Central memory CD8-positive, alpha-beta T cell (primary cell): ENCODE measurements at regions not wholly inside any gene's neighbourhood (a gene's known extent, or its start where the extent isn't known, plus 50 kb on each side); places are given as distances from the start of the nearest gene placed in this dataset.

Source experiments
- ATAC-seq: fragments of 150-1000 bp; cut with Tn5 transposase; replicated peaks from 2 replicates; pipeline ENCODE4 v1.10.0; 2022; ENCODE audit warnings: mild to moderate bottlenecking, moderate FRiP score, moderate number of reproducible peaks; ENCODE audit not compliant: poor library complexity, severe bottlenecking; ENCODE audit errors: extremely low read depth
- DNase-seq, 2 donors: peaks; one replicate each; pipeline ENCODE4 v3.0.0; 2021; ENCODE audit warnings: low spot score in 2 of 2
- H3K27ac Mint-ChIP-seq: one replicate; pipeline ENCODE4 v1.8.0; 2022; ENCODE audit warnings: low read depth, mild to moderate bottlenecking, moderate library complexity, mixed read lengths
- H3K27me3 Mint-ChIP-seq: one replicate; pipeline ENCODE4 v1.8.0; 2022; ENCODE audit warnings: mixed read lengths
- H3K36me3 Mint-ChIP-seq: one replicate; pipeline ENCODE4 v1.8.0; 2022; ENCODE audit warnings: mild to moderate bottlenecking, moderate library complexity, mixed read lengths; ENCODE audit not compliant: insufficient read depth
- H3K4me1 Mint-ChIP-seq: one replicate; pipeline ENCODE4 v1.8.0; 2022; ENCODE audit warnings: mixed read lengths
- H3K4me3 Mint-ChIP-seq: one replicate; pipeline ENCODE4 v1.8.0; 2022; ENCODE audit warnings: mild to moderate bottlenecking, moderate library complexity, mixed read lengths
- H3K9me3 Mint-ChIP-seq: one replicate; pipeline ENCODE4 v1.8.0; 2022; ENCODE audit warnings: mixed read lengths

DNA sequence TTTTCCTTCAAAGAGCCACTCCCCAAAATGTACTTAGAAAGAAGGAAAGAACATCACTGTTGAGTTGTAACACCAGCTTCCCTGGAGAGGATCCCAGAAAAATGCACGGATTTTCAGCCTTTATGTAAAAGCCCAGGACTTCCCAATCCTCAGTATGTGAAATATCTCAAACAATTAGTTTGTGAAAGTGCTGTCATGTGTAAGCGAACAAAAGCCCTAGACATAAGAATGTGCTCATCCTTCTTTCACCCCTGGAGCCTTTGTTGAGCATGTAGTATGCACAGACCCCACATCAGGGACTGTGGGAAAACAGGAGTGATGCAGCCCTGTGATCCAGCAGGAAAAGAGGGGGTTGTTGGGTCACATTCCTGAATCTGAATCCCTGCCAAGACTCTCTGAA, 441.4 kb upstream of the ZNF507 start:
- Mint-ChIP-seq H3K36me3 (no peaks in the 10 kb centered on the region), H3K4me1 (no peaks in the 10 kb centered on the region), H3K27me3 (no peaks in the 10 kb centered on the region), H3K9me3 (peaks cover 13% of the 10 kb centered on the region), H3K27ac (no peak overlapping the region), H3K4me3 (no peak overlapping the region)
- no peak for DNase-seq
- ATAC-seq = no peak

DNA sequence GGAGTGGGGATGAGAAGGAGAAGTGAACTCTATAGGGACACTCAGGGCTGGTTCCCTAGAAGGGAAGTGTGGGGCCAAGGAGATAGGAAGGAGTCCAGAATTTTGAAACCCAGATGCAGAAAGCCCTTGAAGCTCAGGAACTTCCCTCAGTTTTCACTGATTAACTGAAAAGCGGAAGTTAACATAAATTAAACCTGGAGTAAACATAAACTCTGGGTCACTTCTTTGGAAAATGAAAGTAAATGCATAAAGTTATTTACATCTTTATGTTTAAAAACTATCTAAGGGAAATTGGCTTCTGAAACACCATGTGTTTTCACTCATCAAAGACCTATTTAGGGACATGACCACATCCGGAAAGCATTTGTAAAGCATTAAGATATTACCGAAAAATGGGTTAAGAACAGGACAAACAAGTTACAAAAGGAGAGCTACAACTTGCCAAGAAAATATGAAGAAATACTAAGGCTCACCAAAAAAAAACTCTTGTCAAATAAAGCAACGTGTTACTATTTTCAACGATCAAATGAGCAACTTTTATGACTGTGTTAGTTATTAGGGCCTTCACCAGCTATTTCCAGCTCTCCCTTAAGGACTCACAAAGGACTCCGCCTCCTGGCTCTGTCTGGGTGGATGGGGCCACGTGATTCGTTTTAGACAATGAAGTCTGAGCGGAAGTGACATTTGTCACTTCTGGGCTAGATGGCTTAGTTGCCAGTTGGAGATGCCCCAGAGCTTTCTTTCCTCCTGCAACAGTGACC, 439.1 kb upstream of the ZNF507 start:
- Mint-ChIP-seq H3K27ac (no peak overlapping the region), H3K27me3 (no peaks in the 10 kb centered on the region), H3K9me3 (peaks cover 13% of the 10 kb centered on the region), H3K4me1 (no peaks in the 10 kb centered on the region), H3K4me3 (no peak overlapping the region), H3K36me3 (no peaks in the 10 kb centered on the region)
- ATAC-seq = no peak
- no peak for DNase-seq

GRCh38 chr19:31907661-31908060, 437.7 kb upstream of the ZNF507 start:
- Mint-ChIP-seq H3K36me3 (no peaks in the 10 kb centered on the region), H3K27me3 (no peaks in the 10 kb centered on the region), H3K4me1 (no peaks in the 10 kb centered on the region), H3K9me3 (peaks cover 13% of the 10 kb centered on the region), H3K27ac (no peak overlapping the region), H3K4me3 (no peak overlapping the region)
- DNase-seq = no peak
- no peak for ATAC-seq

- no peaks in the 10 kb centered on the region for H3K36me3 Mint-ChIP-seq
- no peaks in the 10 kb centered on the region for H3K4me1 Mint-ChIP-seq
- H3K9me3 Mint-ChIP-seq = peaks cover 12% of the 10 kb centered on the region
- ATAC-seq (no peak), DNase-seq (no peak)
- no peak overlapping the region for H3K4me3 Mint-ChIP-seq
- H3K27ac Mint-ChIP-seq = no peak overlapping the region
- no peaks in the 10 kb centered on the region for H3K27me3 Mint-ChIP-seq
Observed at GRCh38 chr19:31908080-31908479, 437.3 kb upstream of the ZNF507 start.

DNA sequence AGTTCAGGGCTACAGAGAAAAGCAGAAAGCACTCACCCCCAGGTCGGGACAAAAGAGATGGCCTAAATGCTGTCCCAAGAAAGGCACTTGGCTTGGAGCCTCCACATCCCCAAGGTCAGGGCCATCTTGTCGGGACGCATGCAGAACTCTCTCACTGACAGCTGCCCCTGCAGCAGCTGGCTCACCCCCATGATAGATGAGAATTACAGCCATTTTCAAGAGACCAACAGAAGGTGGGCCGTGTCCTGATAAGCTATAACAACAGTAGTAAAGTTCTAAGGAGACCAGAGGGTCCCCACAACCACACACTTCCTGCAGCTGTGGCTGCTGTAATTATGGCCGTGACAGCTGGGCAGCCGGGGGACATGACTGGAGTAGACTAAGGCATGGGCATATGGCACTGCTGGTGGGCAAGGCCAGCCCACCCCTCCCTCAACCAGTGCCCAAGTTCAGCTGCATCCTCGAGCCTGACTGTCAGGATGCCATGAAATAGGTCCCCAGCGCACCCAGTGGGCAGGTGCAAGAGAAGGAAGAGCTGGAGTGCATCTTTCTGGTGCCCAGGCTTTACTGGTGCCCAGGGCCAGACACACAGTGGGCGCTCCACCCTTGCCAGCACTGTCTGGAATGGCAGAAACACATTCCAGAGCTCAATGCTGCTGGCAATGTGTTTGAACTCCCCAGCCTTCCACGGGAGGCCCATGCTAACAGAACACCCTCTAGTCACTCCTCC, 436.7 kb upstream of the ZNF507 start:
- no peaks in the 10 kb centered on the region for H3K36me3 Mint-ChIP-seq
- H3K4me1 Mint-ChIP-seq = no peaks in the 10 kb centered on the region
- ATAC-seq (no peak), DNase-seq (no peak)
- H3K27me3 Mint-ChIP-seq = no peaks in the 10 kb centered on the region
- H3K9me3 Mint-ChIP-seq = peaks cover 6% of the 10 kb centered on the region
- no peak overlapping the region for H3K27ac Mint-ChIP-seq
- no peak overlapping the region for H3K4me3 Mint-ChIP-seq

DNA sequence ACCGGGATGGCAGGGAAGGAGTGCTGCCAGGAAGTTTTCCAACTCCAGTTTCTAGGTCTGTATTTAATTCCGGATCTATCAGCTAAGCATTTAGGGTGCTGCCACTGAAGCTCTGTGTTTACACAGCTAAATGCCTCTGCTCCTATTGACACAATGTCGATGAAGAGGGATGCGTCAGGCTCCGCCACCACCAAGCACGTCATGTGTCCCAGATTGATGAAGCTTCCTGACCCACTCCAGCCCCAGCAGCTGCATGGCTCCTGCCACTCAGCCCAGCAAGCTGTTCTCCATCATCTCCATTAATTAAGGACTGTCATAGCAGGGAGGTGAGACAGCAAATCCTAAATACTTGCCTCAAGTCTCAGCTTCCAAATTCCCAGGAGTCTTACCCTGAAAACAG, 435.2 kb upstream of the ZNF507 start:
- Mint-ChIP-seq H3K4me3 (no peak overlapping the region), H3K9me3 (no peaks in the 10 kb centered on the region), H3K27ac (no peak overlapping the region), H3K27me3 (no peaks in the 10 kb centered on the region), H3K4me1 (no peaks in the 10 kb centered on the region), H3K36me3 (no peaks in the 10 kb centered on the region)
- ATAC-seq = no peak
- no peak for DNase-seq

DNA sequence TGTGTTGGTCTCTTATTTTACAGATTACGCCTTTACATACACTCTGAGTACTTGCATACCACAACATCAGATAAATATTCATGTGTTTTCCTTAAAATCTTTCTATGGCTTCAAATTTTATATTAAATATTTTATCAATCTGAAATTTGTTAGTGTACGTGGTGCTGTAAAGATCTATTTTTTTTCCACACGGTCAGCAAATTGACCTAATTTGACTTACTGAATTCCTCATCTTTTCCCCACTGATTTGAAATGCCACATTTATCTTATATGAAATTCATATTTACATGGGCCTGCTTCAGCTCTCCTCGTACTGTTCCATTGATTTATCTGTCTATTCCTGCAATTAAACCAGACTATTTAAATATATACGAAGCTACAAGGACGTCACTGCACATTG, 433.8 kb upstream of the ZNF507 start:
- H3K9me3 Mint-ChIP-seq = no peaks in the 10 kb centered on the region
- H3K4me1 Mint-ChIP-seq = no peaks in the 10 kb centered on the region
- no peak overlapping the region for H3K27ac Mint-ChIP-seq
- H3K27me3 Mint-ChIP-seq = no peaks in the 10 kb centered on the region
- H3K36me3 Mint-ChIP-seq = no peaks in the 10 kb centered on the region
- DNase-seq = no peak
- ATAC-seq = no peak
- no peak overlapping the region for H3K4me3 Mint-ChIP-seq

DNA sequence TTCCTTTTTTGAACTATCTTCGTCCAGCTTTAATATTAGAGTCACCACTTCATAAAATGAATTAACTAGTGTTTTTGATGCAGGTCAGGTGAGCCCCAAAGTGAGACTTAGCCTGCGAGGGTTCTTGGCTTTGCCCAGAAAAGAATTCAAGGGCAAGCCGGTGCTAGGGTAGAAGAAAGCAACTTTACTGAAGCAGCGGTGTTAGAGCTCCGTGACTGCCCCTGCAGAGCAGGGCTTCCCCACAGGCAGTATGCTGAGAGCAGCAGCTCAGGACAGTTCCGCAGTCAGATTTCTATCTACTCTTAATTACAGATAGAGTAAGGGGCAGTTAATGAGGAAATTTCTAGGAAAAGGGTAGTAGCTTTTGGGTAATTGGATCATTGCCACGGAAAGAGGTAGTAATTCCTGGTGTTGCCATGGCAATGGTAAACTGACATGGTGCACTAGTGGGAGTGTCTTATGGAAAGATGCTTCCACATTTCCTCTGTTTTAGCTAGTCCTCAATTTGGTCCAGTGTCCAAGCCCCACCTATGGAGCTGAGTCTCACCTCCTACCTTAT, 432.2 kb upstream of the ZNF507 start:
- H3K27me3 Mint-ChIP-seq = no peaks in the 10 kb centered on the region
- H3K4me3 Mint-ChIP-seq = no peak overlapping the region
- no peak overlapping the region for H3K27ac Mint-ChIP-seq
- H3K9me3 Mint-ChIP-seq = no peaks in the 10 kb centered on the region
- no peaks in the 10 kb centered on the region for H3K36me3 Mint-ChIP-seq
- ATAC-seq = no peak
- H3K4me1 Mint-ChIP-seq = no peaks in the 10 kb centered on the region
- DNase-seq = no peak

- no peaks in the 10 kb centered on the region for H3K4me1 Mint-ChIP-seq
- peaks cover 4% of the 10 kb centered on the region for H3K9me3 Mint-ChIP-seq
- H3K36me3 Mint-ChIP-seq = no peaks in the 10 kb centered on the region
- H3K27me3 Mint-ChIP-seq = peaks cover 4% of the 10 kb centered on the region
- DNase-seq (no peak), ATAC-seq (no peak)
- no peak overlapping the region for H3K4me3 Mint-ChIP-seq
- no peak overlapping the region for H3K27ac Mint-ChIP-seq
Observed at GRCh38 chr19:31930401-31930800, 415.0 kb upstream of the ZNF507 start.

- Mint-ChIP-seq H3K36me3 (no peaks in the 10 kb centered on the region), H3K9me3 (peaks cover 5% of the 10 kb centered on the region), H3K27me3 (no peaks in the 10 kb centered on the region), H3K4me3 (no peak overlapping the region), H3K27ac (no peak overlapping the region), H3K4me1 (no peaks in the 10 kb centered on the region)
- no peak for ATAC-seq
- DNase-seq = no peak
Observed at GRCh38 chr19:31937983-31938382, 407.4 kb upstream of the ZNF507 start.

GRCh38 chr19:31938675-31939074, 406.7 kb upstream of the ZNF507 start:
- no peaks in the 10 kb centered on the region for H3K4me1 Mint-ChIP-seq

DNA sequence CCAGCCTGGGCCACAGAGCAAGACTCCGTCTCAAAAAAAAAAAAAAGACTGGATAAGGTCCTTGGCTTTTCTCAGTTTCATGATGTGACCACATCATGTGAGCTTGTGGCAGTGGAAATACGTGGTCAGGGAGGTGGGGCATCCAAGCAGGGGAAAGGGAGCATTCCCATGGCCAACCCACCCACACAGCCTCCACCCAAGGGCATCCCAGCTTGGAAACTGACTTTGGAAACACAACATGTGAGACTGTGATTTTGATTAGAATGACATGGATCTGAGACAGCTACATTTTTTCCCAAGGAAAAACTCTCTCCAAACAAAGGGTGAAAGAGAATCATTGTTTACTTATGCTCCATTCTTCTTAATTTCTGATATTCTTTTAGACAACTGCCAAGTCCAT, 405.0 kb upstream of the ZNF507 start:
- H3K9me3 Mint-ChIP-seq = peaks cover 5% of the 10 kb centered on the region
- ATAC-seq (no peak), DNase-seq (no peak)
- no peak overlapping the region for H3K27ac Mint-ChIP-seq
- H3K36me3 Mint-ChIP-seq = no peaks in the 10 kb centered on the region
- H3K4me3 Mint-ChIP-seq = no peak overlapping the region
- H3K4me1 Mint-ChIP-seq = no peaks in the 10 kb centered on the region
- no peaks in the 10 kb centered on the region for H3K27me3 Mint-ChIP-seq

More at GRCh38 chr19:31938675-31939074, 406.7 kb upstream of the ZNF507 start:
- DNase-seq = no peak
- no peak for ATAC-seq
- Mint-ChIP-seq H3K9me3 (peaks cover 5% of the 10 kb centered on the region), H3K36me3 (no peaks in the 10 kb centered on the region), H3K27me3 (no peaks in the 10 kb centered on the region), H3K27ac (no peak overlapping the region), H3K4me3 (no peak overlapping the region)

DNA sequence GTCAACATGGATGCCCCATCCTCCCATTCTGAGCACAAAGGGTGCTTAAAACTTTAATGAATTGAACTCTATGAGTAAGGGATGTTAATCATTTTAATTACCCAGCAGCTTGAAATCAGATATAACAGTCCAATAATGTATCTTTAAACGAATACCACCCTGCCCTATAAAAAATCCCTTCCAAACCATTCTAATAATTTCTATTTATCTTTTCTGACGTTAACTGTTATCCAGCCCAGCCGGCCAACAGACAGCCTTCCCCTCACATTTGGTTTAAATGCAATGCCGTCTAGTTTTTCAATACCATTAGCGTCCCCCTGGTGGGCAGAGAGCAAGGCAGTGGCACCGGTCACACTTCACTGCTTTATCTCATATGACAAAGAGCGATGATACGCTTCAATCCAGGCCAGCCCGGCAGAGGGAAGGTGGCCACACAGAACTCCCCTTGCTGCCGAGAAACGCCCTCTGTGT, 402.2 kb upstream of the ZNF507 start:
- Mint-ChIP-seq H3K36me3 (no peaks in the 10 kb centered on the region), H3K9me3 (no peaks in the 10 kb centered on the region), H3K4me1 (no peaks in the 10 kb centered on the region), H3K4me3 (no peak overlapping the region), H3K27ac (no peak overlapping the region), H3K27me3 (no peaks in the 10 kb centered on the region)
- DNase-seq = no peak
- ATAC-seq = no peak
